NAMALWA (cell line): ENCODE measurements at regions not wholly inside any gene's neighbourhood (a gene's known extent, or its start where the extent isn't known, plus 50 kb on each side); places are given as distances from the start of the nearest gene placed in this dataset.

Experiments used
- DNase-seq: peaks from one replicate; pipeline ENCODE4 v3.0.0-alpha.2; 2015; ENCODE audit warnings: low spot score

GRCh38 chr2:80858965-80859364 is 554.4 kb upstream of the LRRTM1 start:
- peak; percentile 65 for DNase-seq

GRCh38 chr2:80856227-80856626 is 551.7 kb upstream of the LRRTM1 start:
- DNase-seq, result no peak

- DNase-seq, result no peak
Measured at GRCh38 chr2:80854831-80855230, 550.3 kb upstream of the LRRTM1 start.

GRCh38 chr2:80852808-80853139 is 548.2 kb upstream of the LRRTM1 start:
- peak; percentile 65 for DNase-seq

GRCh38 chr2:80852079-80852807 is 547.7 kb upstream of the LRRTM1 start:
- DNase-seq, result peak; percentile 48

- peak; percentile 67 for DNase-seq
Measured at GRCh38 chr2:80830891-80831290, 526.3 kb upstream of the LRRTM1 start.

- no peak for DNase-seq
Measured at GRCh38 chr2:80822999-80823398, 518.4 kb upstream of the LRRTM1 start.

- DNase-seq, result no peak
Measured at GRCh38 chr2:80815259-80815658, 510.7 kb upstream of the LRRTM1 start.

- DNase-seq, result no peak
Measured at GRCh38 chr2:80786584-80786983, 482.0 kb upstream of the LRRTM1 start.

- DNase-seq, result no peak
Measured at GRCh38 chr2:80778704-80779103, 474.2 kb upstream of the LRRTM1 start.

- no peak for DNase-seq
Measured at GRCh38 chr2:80748592-80748991, 444.0 kb upstream of the LRRTM1 start.

- DNase-seq, result peak; percentile 70
Measured at GRCh38 chr2:80737047-80737446, 432.5 kb upstream of the LRRTM1 start.

- no peak for DNase-seq
Measured at GRCh38 chr2:80725001-80725400, 420.4 kb upstream of the LRRTM1 start.

- no peak for DNase-seq
Measured at GRCh38 chr2:80722803-80723202, 418.3 kb upstream of the LRRTM1 start.

- no peak for DNase-seq
Measured at GRCh38 chr2:80719607-80720006, 415.1 kb upstream of the LRRTM1 start.

GRCh38 chr2:80715433-80715832 is 410.9 kb upstream of the LRRTM1 start:
- no peak for DNase-seq

GRCh38 chr2:80711915-80712314 is 407.4 kb upstream of the LRRTM1 start:
- no peak for DNase-seq

- DNase-seq, result no peak
Measured at GRCh38 chr2:80706951-80707350, 402.4 kb upstream of the LRRTM1 start.

GRCh38 chr2:80706541-80706940 is 402.0 kb upstream of the LRRTM1 start:
- DNase-seq, result no peak

GRCh38 chr2:80703532-80703931 is 399.0 kb upstream of the LRRTM1 start:
- DNase-seq, result no peak

GRCh38 chr2:80700961-80701360 is 396.4 kb upstream of the LRRTM1 start:
- no peak for DNase-seq
